H9 (cell line): ENCODE measurements at regions not wholly inside any gene's neighbourhood (a gene's known extent, or its start where the extent isn't known, plus 50 kb on each side); places are given as distances from the start of the nearest gene placed in this dataset.
"Not testable (repeated sequence)": the region's sequence is repeated elsewhere in the genome, so short reads cannot be mapped to it uniquely, and the experiment has no call there.

Source experiments
- DNase-seq: peaks from one replicate; pipeline ENCODE4 v3.0.0-alpha.2; 2017
- H2AFZ ChIP-seq: one replicate; pipeline ENCODE4 v1.6.1; 2013; ENCODE audit warnings: mild to moderate bottlenecking, low read length, control low read depth, moderate library complexity
- H2AK5ac ChIP-seq: 2 replicates; pipeline ENCODE4 v1.6.1; 2013; ENCODE audit warnings: low read length, control low read depth, mixed read lengths; ENCODE audit not compliant: insufficient read length
- H2BK120ac ChIP-seq: one replicate; pipeline ENCODE4 v1.6.1; 2013; ENCODE audit warnings: low read depth, mild to moderate bottlenecking, low read length, control low read depth, inconsistent platforms; ENCODE audit not compliant: poor library complexity, severe bottlenecking
- H2BK12ac ChIP-seq: 2 replicates; pipeline ENCODE4 v1.6.1; 2013; ENCODE audit warnings: low read length, control low read depth, mixed read lengths, low read depth; ENCODE audit not compliant: insufficient read length
- H2BK15ac ChIP-seq: 2 replicates; pipeline ENCODE4 v1.6.1; 2013; ENCODE audit warnings: low read depth, low read length, control low read depth
- H2BK20ac ChIP-seq: one replicate; pipeline ENCODE4 v1.6.1; 2013; ENCODE audit warnings: low read depth, mild to moderate bottlenecking, low read length, control low read depth, inconsistent platforms; ENCODE audit not compliant: poor library complexity, severe bottlenecking
- H2BK5ac ChIP-seq: 2 replicates; pipeline ENCODE4 v1.6.1; 2013; ENCODE audit warnings: low read length, control low read depth, mixed read lengths; ENCODE audit not compliant: insufficient read length
- H3K14ac ChIP-seq: 2 replicates; pipeline ENCODE4 v1.6.1; 2013; ENCODE audit warnings: low read length, control low read depth; ENCODE audit not compliant: insufficient read depth
- H3K18ac ChIP-seq: 2 replicates; pipeline ENCODE4 v1.6.1; 2013; ENCODE audit warnings: low read depth, mild to moderate bottlenecking, mixed read lengths, low read length, control low read depth; ENCODE audit not compliant: insufficient read length
- H3K23ac ChIP-seq: 2 replicates; pipeline ENCODE4 v1.6.1; 2013; ENCODE audit warnings: low read length, control low read depth, mixed read lengths, low read depth; ENCODE audit not compliant: insufficient read length
- H3K23me2 ChIP-seq: 2 replicates; pipeline ENCODE4 v1.6.1; 2013; ENCODE audit warnings: low read depth, mild to moderate bottlenecking, mixed read lengths, low read length, control low read depth; ENCODE audit not compliant: insufficient read length, poor library complexity, severe bottlenecking
- H3K27ac ChIP-seq: 2 replicates; pipeline ENCODE4 v1.5.1; 2013; ENCODE audit warnings: low read length, control low read depth, mixed read lengths, low read depth; ENCODE audit not compliant: insufficient read length
- H3K27me3 ChIP-seq: 2 replicates; pipeline ENCODE4 v1.6.1; 2013; ENCODE audit warnings: low read length, control low read depth, inconsistent platforms; ENCODE audit not compliant: insufficient read depth
- H3K4ac ChIP-seq: 2 replicates; pipeline ENCODE4 v1.6.1; 2013; ENCODE audit warnings: low read depth, mild to moderate bottlenecking, control low read depth, inconsistent platforms, low read length, moderate library complexity
- H3K4me1 ChIP-seq: 2 replicates; pipeline ENCODE4 v1.6.1; 2013; ENCODE audit warnings: low read length, control low read depth, inconsistent platforms; ENCODE audit not compliant: insufficient read depth
- H3K4me2 ChIP-seq: 2 replicates; pipeline ENCODE4 v1.6.1; 2013; ENCODE audit warnings: low read length, control low read depth, mixed read lengths; ENCODE audit not compliant: insufficient read length, insufficient read depth
- H3K56ac ChIP-seq: 2 replicates; pipeline ENCODE4 v1.6.1; 2013; ENCODE audit warnings: low read depth, mild to moderate bottlenecking, mixed read lengths, low read length, control low read depth; ENCODE audit not compliant: insufficient read length
- H3K79me1 ChIP-seq: 2 replicates; pipeline ENCODE4 v1.6.1; 2013; ENCODE audit warnings: low read depth, mild to moderate bottlenecking, moderate library complexity, low read length, control low read depth, inconsistent platforms; ENCODE audit not compliant: insufficient read depth, poor library complexity, severe bottlenecking
- H3K79me2 ChIP-seq: 2 replicates; pipeline ENCODE4 v1.6.1; 2013; ENCODE audit warnings: low read length, control low read depth, inconsistent platforms; ENCODE audit not compliant: insufficient read depth
- H3K9ac ChIP-seq: 2 replicates; pipeline ENCODE4 v1.6.1; 2013; ENCODE audit warnings: low read length, control low read depth, mixed read lengths; ENCODE audit not compliant: insufficient read length; ENCODE audit errors: extremely low read depth
- H3K9me3 ChIP-seq: one replicate; pipeline ENCODE4 v1.6.1; 2013; ENCODE audit warnings: low read depth, low read length, inconsistent platforms; ENCODE audit not compliant: control insufficient read depth
- H3T11ph ChIP-seq: one replicate; pipeline ENCODE4 v1.6.1; 2013; ENCODE audit warnings: mild to moderate bottlenecking, low read length, control low read depth, inconsistent platforms
- H4K20me1 ChIP-seq: one replicate; pipeline ENCODE4 v1.6.1; 2013; ENCODE audit not compliant: control insufficient read depth, insufficient read length, insufficient read depth
- H4K5ac ChIP-seq: 2 replicates; pipeline ENCODE4 v1.6.1; 2013; ENCODE audit warnings: low read depth, mild to moderate bottlenecking, mixed read lengths, low read length, control low read depth; ENCODE audit not compliant: insufficient read length
- H4K8ac ChIP-seq: replicated peaks from 2 replicates; pipeline ENCODE4 v1.6.1; 2013; ENCODE audit warnings: low read length, control low read depth, mixed read lengths, low read depth; ENCODE audit not compliant: insufficient read length
- H4K91ac ChIP-seq: 2 replicates; pipeline ENCODE4 v1.6.1; 2013; ENCODE audit warnings: low read depth, mild to moderate bottlenecking, moderate library complexity, mixed read lengths, low read length, control low read depth; ENCODE audit not compliant: insufficient read length
- H3K27ac Mint-ChIP-seq, 3 experiments: 2 replicates in 2 of 3; 3 replicates in 1 of 3; pipeline ENCODE4 v1.8.0; 2020 to 2021; ENCODE audit warnings: mixed read lengths in 3 of 3, mild to moderate bottlenecking in 1 of 3, moderate library complexity in 1 of 3
- H3K27me3 Mint-ChIP-seq: 2 replicates; pipeline ENCODE4 v1.8.0; 2021; ENCODE audit warnings: low read depth, mild to moderate bottlenecking, moderate library complexity, mixed read lengths
- H3K36me3 Mint-ChIP-seq, 3 experiments: 2 replicates in 2 of 3; 3 replicates in 1 of 3; pipeline ENCODE4 v1.8.0; 2020 to 2021; ENCODE audit warnings: low read depth in 3 of 3, mixed read lengths in 3 of 3; ENCODE audit not compliant: insufficient read depth in 1 of 3
- H3K4me1 Mint-ChIP-seq, 2 experiments: 2 replicates each; pipeline ENCODE4 v1.8.0; 2020; ENCODE audit warnings: mixed read lengths in 2 of 2
- H3K4me3 Mint-ChIP-seq, 2 experiments: 2 replicates in 1 of 2; 3 replicates in 1 of 2; pipeline ENCODE4 v1.8.0; 2020 to 2021; ENCODE audit warnings: mild to moderate bottlenecking in 2 of 2, mixed read lengths in 2 of 2, moderate library complexity in 1 of 2
- H3K9me3 Mint-ChIP-seq, 2 experiments: 2 replicates in 1 of 2; 3 replicates in 1 of 2; pipeline ENCODE4 v1.8.0; 2020; ENCODE audit warnings: mild to moderate bottlenecking in 2 of 2, mixed read lengths in 2 of 2, moderate library complexity in 1 of 2
- CTCF ChIP-seq: fragments of 200-600 bp; sonication (generic); conservative IDR thresholded peaks from 3 replicates; pipeline ENCODE4 v1.8.0; 2021; ENCODE audit warnings: antibody characterized with exemption, mild to moderate bottlenecking
- WGBS: extraction: QIAGEN DNeasy Blood & Tissue Kit; methylation state at CpG from one replicate; pipeline ENCODE4 v1.1.7; 2013; ENCODE audit warnings: missing lambda C conversion rate, low lambda C conversion rate, mixed read lengths; ENCODE audit not compliant: insufficient read length; ENCODE audit errors: extremely low coverage; 5-methylcytosine and 5-hydroxymethylcytosine counted together

- Histone ChIP-seq H2AFZ (no peak overlapping the region), H2BK120ac (no peak overlapping the region), H3K9ac (no peak overlapping the region), H3K79me2 (no peaks in the 10 kb centered on the region), H3K4ac (no peak overlapping the region), H2BK20ac (no peak overlapping the region), H2BK5ac (no peak overlapping the region), H4K20me1 (no peaks in the 10 kb centered on the region), H3K56ac (no peak overlapping the region), H3K14ac (no peak overlapping the region), H4K5ac (no peak overlapping the region), H2AK5ac (no peak overlapping the region), H3K79me1 (no peaks in the 10 kb centered on the region), H3K4me2 (no peak overlapping the region), H2BK15ac (no peak overlapping the region), H4K91ac (no peak overlapping the region), H2BK12ac (no peak overlapping the region), H3K27ac (no peak overlapping the region), H3K23ac (no peak overlapping the region), H3K9me3 (no peaks in the 10 kb centered on the region), H3K18ac (no peak overlapping the region), H3K27me3 (no peaks in the 10 kb centered on the region), H3K23me2 (no peaks in the 10 kb centered on the region), H4K8ac (no peak overlapping the region), H3K4me1 (no peaks in the 10 kb centered on the region), H3T11ph (no peak overlapping the region)
- Mint-ChIP-seq H3K27ac (no peak overlapping the region), H3K27me3 (peaks cover 4% of the 10 kb centered on the region; the same call in 1 of the 2 replicates), H3K36me3 (0 out of 7 replicates have a peak, but pooled peaks cover 0 to 2% (median 0%) of the 10 kb centered on the region in 3 experiments), H3K4me1 (no peaks in the 10 kb centered on the region), H3K9me3 (peaks cover 5 to 6% of the 10 kb centered on the region in 2 experiments; a peak in 3 of 5 replicates), H3K4me3 (no peak overlapping the region)
- WGBS, result no CpG with 5 or more reads among the region's 2 CpGs
- no peak for DNase-seq
- TF ChIP-seq CTCF, result no peak
These were observed 92.3 kb upstream of the NBPF6 start for GRCh38 chr1:108357802-108358201.

GRCh38 chr1:108380059-108380832, 69.9 kb upstream of the NBPF6 start:
- DNase-seq, H3K4me2 ChIP-seq, H3K23ac ChIP-seq, H2BK15ac ChIP-seq, H3K4me3 Mint-ChIP-seq, H3K27me3 ChIP-seq, H3K4me1 ChIP-seq, H3K23me2 ChIP-seq, H3K79me1 ChIP-seq, H4K5ac ChIP-seq, H2BK20ac ChIP-seq, H3K4me1 Mint-ChIP-seq, H4K91ac ChIP-seq, H3K9me3 Mint-ChIP-seq, H3K18ac ChIP-seq, H2AFZ ChIP-seq, H3K4ac ChIP-seq, H2BK5ac ChIP-seq, H3K9me3 ChIP-seq, H2BK12ac ChIP-seq, H3K27ac ChIP-seq, H3K27ac Mint-ChIP-seq, H3K14ac ChIP-seq, H4K8ac ChIP-seq, H3K56ac ChIP-seq, H2AK5ac ChIP-seq, H3K79me2 ChIP-seq, H3K27me3 Mint-ChIP-seq, H2BK120ac ChIP-seq, H3K36me3 Mint-ChIP-seq, H4K20me1 ChIP-seq, H3K9ac ChIP-seq, H3T11ph ChIP-seq: not testable (repeated sequence)
- no CpG with 5 or more reads among the region's 3 CpGs for WGBS
